Neural cell (in vitro differentiated cells): ENCODE measurements at regions not wholly inside any gene's neighbourhood (a gene's known extent, or its start where the extent isn't known, plus 50 kb on each side); places are given as distances from the start of the nearest gene placed in this dataset.

Source experiments
- H2AFZ ChIP-seq: fragments of 200-600, 300-800 bp; sonication (generic), shearing (Covaris generic); 2 replicates; pipeline ENCODE4 v1.6.0; 2014; ENCODE audit warnings: low read depth, mild to moderate bottlenecking, antibody characterized with exemption, low read length, moderate library complexity
- H3F3A ChIP-seq: fragments of 200-600 bp; shearing (Covaris generic); 2 replicates; pipeline ENCODE4 v1.6.1; 2016; ENCODE audit warnings: mild to moderate bottlenecking, moderate library complexity, mixed read lengths, antibody characterized with exemption, low read length; ENCODE audit not compliant: insufficient read depth, poor library complexity, severe bottlenecking
- H3K27ac ChIP-seq: fragments of 200-600, 300-800 bp; sonication (generic), shearing (Covaris generic); 2 replicates; pipeline ENCODE4 v1.5.1; 2014; ENCODE audit warnings: mild to moderate bottlenecking, low read length, moderate library complexity
- H3K27me3 ChIP-seq: fragments of 300-800, 200-600 bp; sonication (generic), shearing (Covaris generic); 2 replicates; pipeline ENCODE4 v1.6.0; 2014; ENCODE audit warnings: mild to moderate bottlenecking, low read depth, low read length, moderate library complexity; ENCODE audit not compliant: insufficient read depth
- H3K36me3 ChIP-seq: fragments of 300-800, 200-600 bp; sonication (generic), shearing (Covaris generic); 2 replicates; pipeline ENCODE4 v1.5.1; 2014; ENCODE audit warnings: mild to moderate bottlenecking, antibody characterized with exemption, low read length, moderate library complexity; ENCODE audit not compliant: insufficient read depth
- H3K4me2 ChIP-seq: fragments of 300-800, 200-600 bp; sonication (generic), shearing (Covaris generic); 2 replicates; pipeline ENCODE4 v1.6.0; 2014; ENCODE audit warnings: mild to moderate bottlenecking, low read length
- H3K4me3 ChIP-seq: fragments of 300-800, 200-600 bp; sonication (generic), shearing (Covaris generic); 2 replicates; pipeline ENCODE4 v1.5.1; 2014; ENCODE audit warnings: mild to moderate bottlenecking, low read length, moderate library complexity
- H3K79me2 ChIP-seq: fragments of 200-600 bp; shearing (Covaris generic); replicated peaks from 2 replicates; pipeline ENCODE4 v1.6.0; 2014; ENCODE audit warnings: mild to moderate bottlenecking, low read length, moderate library complexity; ENCODE audit not compliant: insufficient read depth
- H3K9ac ChIP-seq: fragments of 300-800, 200-600 bp; sonication (generic), shearing (Covaris generic); 2 replicates; pipeline ENCODE4 v1.6.1; 2016; ENCODE audit warnings: mild to moderate bottlenecking, low read length, mixed read lengths
- H3K9me2 ChIP-seq: fragments of 200-600 bp; shearing (Covaris generic); 2 replicates; pipeline ENCODE4 v1.6.1; 2016; ENCODE audit warnings: mild to moderate bottlenecking, low read length, mixed read lengths; ENCODE audit not compliant: insufficient read depth
- H3K9me3 ChIP-seq: fragments of 200-600, 300-800 bp; sonication (generic), shearing (Covaris generic); 2 replicates; pipeline ENCODE4 v1.6.1; 2016; ENCODE audit warnings: mild to moderate bottlenecking, mixed run types, low read length, moderate library complexity, mixed read lengths
- H4K20me1 ChIP-seq: fragments of 200-600 bp; shearing (Covaris generic); 2 replicates; pipeline ENCODE4 v1.6.1; 2016; ENCODE audit warnings: mild to moderate bottlenecking, mixed run types; ENCODE audit not compliant: insufficient read depth
- EP300 ChIP-seq: fragments of 450-650 bp; conservative IDR thresholded peaks from 2 replicates; pipeline ENCODE4 v1.6.1; 2014; ENCODE audit warnings: antibody characterized with exemption, mild to moderate bottlenecking, moderate library complexity; ENCODE audit not compliant: poor library complexity, severe bottlenecking
- EZH2 ChIP-seq: fragments of 200-600, 300-800 bp; shearing (Covaris generic), sonication (generic); IDR thresholded peaks from 2 replicates; pipeline ENCODE4 v1.6.1; 2014; ENCODE audit warnings: antibody characterized with exemption, low read length, borderline replicate concordance, mild to moderate bottlenecking; ENCODE audit not compliant: insufficient read depth, poor library complexity, severe bottlenecking
- MXI1 ChIP-seq: fragments of 450-650 bp; conservative IDR thresholded peaks from 2 replicates; pipeline ENCODE4 v1.6.1; 2014; ENCODE audit warnings: antibody characterized with exemption, mild to moderate bottlenecking; ENCODE audit not compliant: poor library complexity, severe bottlenecking
- POLR2AphosphoS5 ChIP-seq: IDR thresholded peaks from 2 replicates; pipeline ENCODE4 v1.6.1; 2012
- RAD21 ChIP-seq: fragments of 450-650 bp; conservative IDR thresholded peaks from 2 replicates; pipeline ENCODE4 v1.6.1; 2014; ENCODE audit warnings: antibody characterized with exemption, mild to moderate bottlenecking, moderate library complexity
- SMC3 ChIP-seq: fragments of 450-650 bp; conservative IDR thresholded peaks from 2 replicates; pipeline ENCODE4 v1.6.1; 2014; ENCODE audit warnings: antibody characterized with exemption, mild to moderate bottlenecking, moderate library complexity; ENCODE audit not compliant: poor library complexity
- TAF1 ChIP-seq: IDR thresholded peaks from 2 replicates; pipeline ENCODE4 v1.6.1; 2012; ENCODE audit warnings: low read depth
- TF ChIP-seq, protein P1 (sequence below): IDR thresholded peaks from 2 replicates; pipeline ENCODE4 v1.6.1; 2012; ENCODE audit warnings: borderline replicate concordance
- TF ChIP-seq, protein P2 (sequence below): fragments of 450-650 bp; IDR thresholded peaks from 2 replicates; pipeline ENCODE4 v1.5.1; 2014; ENCODE audit warnings: antibody characterized with exemption, mild to moderate bottlenecking, moderate library complexity; ENCODE audit not compliant: poor library complexity, severe bottlenecking

DNA sequence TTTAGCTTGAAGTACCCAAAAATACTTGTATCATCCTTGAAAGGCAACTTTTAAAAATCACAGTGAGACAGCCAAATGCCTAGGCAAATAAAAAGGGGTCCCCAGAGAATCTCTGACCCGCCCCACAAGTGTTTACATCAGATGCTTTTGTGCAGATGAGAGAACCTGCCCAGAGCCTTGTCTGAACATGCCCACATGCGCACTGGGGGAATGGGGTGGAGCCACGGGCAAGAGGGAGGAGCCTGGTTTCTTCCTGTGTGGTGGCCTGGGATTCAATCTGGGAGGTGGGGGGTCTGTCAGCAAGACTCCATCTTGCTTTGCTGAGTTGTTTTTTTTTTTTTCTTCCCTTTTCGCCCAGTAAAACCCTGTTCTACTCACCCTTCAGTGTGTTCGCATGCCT is 381.7 kb upstream of the CCDC196 start:
- Histone ChIP-seq H3K9me3 (no peaks in the 10 kb centered on the region), H2AFZ (no peak overlapping the region), H3K4me3 (no peak overlapping the region)

DNA sequence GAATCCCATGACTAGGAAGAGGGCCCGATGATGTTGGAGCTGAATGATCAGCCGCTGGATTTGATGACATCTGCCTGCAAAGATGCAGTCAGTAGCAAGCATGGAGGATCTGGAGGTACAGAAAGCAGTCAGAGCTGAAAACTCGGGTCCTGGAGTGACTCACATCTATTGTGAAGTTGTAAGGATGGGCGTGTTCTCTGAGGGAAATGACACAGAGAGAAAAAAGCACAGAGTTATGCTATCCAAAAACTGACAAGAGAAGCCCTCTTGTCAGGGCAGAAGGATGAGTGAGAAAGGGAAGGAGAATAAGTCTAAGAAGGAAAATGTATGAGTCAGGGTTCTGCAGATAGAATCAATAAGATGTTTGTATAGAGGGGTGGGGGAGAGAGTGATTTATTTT is 380.4 kb upstream of the CCDC196 start:
- Histone ChIP-seq H3F3A (no peaks in the 10 kb centered on the region), H3K79me2 (no peaks in the 10 kb centered on the region), H3K4me3 (no peak overlapping the region), H3K4me2 (no peak overlapping the region), H3K9ac (no peak overlapping the region), H4K20me1 (no peaks in the 10 kb centered on the region), H3K9me2 (no peaks in the 10 kb centered on the region), H3K36me3 (no peaks in the 10 kb centered on the region), H2AFZ (no peak overlapping the region), H3K27me3 (no peaks in the 10 kb centered on the region), H3K27ac (no peak overlapping the region), H3K9me3 (no peaks in the 10 kb centered on the region)
- no peak for TF ChIP-seq TAF1
- TF ChIP-seq SMC3 = no peak
- TF ChIP-seq, protein P1, sequence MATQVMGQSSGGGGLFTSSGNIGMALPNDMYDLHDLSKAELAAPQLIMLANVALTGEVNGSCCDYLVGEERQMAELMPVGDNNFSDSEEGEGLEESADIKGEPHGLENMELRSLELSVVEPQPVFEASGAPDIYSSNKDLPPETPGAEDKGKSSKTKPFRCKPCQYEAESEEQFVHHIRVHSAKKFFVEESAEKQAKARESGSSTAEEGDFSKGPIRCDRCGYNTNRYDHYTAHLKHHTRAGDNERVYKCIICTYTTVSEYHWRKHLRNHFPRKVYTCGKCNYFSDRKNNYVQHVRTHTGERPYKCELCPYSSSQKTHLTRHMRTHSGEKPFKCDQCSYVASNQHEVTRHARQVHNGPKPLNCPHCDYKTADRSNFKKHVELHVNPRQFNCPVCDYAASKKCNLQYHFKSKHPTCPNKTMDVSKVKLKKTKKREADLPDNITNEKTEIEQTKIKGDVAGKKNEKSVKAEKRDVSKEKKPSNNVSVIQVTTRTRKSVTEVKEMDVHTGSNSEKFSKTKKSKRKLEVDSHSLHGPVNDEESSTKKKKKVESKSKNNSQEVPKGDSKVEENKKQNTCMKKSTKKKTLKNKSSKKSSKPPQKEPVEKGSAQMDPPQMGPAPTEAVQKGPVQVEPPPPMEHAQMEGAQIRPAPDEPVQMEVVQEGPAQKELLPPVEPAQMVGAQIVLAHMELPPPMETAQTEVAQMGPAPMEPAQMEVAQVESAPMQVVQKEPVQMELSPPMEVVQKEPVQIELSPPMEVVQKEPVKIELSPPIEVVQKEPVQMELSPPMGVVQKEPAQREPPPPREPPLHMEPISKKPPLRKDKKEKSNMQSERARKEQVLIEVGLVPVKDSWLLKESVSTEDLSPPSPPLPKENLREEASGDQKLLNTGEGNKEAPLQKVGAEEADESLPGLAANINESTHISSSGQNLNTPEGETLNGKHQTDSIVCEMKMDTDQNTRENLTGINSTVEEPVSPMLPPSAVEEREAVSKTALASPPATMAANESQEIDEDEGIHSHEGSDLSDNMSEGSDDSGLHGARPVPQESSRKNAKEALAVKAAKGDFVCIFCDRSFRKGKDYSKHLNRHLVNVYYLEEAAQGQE = no peak
- no peak for TF ChIP-seq POLR2AphosphoS5
- TF ChIP-seq RAD21 = no peak
- TF ChIP-seq MXI1 = no peak
- TF ChIP-seq EZH2 = no peak
- TF ChIP-seq, protein P2, sequence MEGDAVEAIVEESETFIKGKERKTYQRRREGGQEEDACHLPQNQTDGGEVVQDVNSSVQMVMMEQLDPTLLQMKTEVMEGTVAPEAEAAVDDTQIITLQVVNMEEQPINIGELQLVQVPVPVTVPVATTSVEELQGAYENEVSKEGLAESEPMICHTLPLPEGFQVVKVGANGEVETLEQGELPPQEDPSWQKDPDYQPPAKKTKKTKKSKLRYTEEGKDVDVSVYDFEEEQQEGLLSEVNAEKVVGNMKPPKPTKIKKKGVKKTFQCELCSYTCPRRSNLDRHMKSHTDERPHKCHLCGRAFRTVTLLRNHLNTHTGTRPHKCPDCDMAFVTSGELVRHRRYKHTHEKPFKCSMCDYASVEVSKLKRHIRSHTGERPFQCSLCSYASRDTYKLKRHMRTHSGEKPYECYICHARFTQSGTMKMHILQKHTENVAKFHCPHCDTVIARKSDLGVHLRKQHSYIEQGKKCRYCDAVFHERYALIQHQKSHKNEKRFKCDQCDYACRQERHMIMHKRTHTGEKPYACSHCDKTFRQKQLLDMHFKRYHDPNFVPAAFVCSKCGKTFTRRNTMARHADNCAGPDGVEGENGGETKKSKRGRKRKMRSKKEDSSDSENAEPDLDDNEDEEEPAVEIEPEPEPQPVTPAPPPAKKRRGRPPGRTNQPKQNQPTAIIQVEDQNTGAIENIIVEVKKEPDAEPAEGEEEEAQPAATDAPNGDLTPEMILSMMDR = no peak
- TF ChIP-seq EP300 = no peak

More for the DNA sequence above, 381.7 kb upstream of the CCDC196 start:
- Histone ChIP-seq H3K36me3 (no peaks in the 10 kb centered on the region), H3K27me3 (no peaks in the 10 kb centered on the region), H3K9me2 (no peaks in the 10 kb centered on the region), H4K20me1 (no peaks in the 10 kb centered on the region), H3K4me2 (no peak overlapping the region), H3K9ac (no peak overlapping the region), H3K79me2 (no peaks in the 10 kb centered on the region), H3F3A (no peaks in the 10 kb centered on the region), H3K27ac (no peak overlapping the region)
- no peak for TF ChIP-seq RAD21
- TF ChIP-seq SMC3 = no peak
- TF ChIP-seq MXI1 = no peak
- TF ChIP-seq, protein P1 = no peak
- TF ChIP-seq EP300 = no peak
- no peak for TF ChIP-seq TAF1
- TF ChIP-seq EZH2 = no peak
- no peak for TF ChIP-seq POLR2AphosphoS5
- TF ChIP-seq, protein P2 = no peak
